Urothelium cell line (cell line): ENCODE measurements at regions not wholly inside any gene's neighbourhood (a gene's known extent, or its start where the extent isn't known, plus 50 kb on each side); places are given as distances from the start of the nearest gene placed in this dataset.
"Not testable (repeated sequence)": the region's sequence is repeated elsewhere in the genome, so short reads cannot be mapped to it uniquely, and the experiment has no call there.

Experiments
- DNase-seq: peaks from one replicate; pipeline ENCODE4 v3.0.0; 2011; ENCODE audit warnings: low spot score, mixed read lengths
- FAIRE-seq: peaks from 2 replicates; lab custom pipeline; 2011; peaks lifted over from hg19 to GRCh38; lab: Jason Lieb, UNC

- DNase-seq (no peak), FAIRE-seq (no peak)
Measured at GRCh38 chr2:198653311-198653710, 804.4 kb downstream of the SATB2 start.

GRCh38 chr2:198652461-198652860 lies 805.3 kb downstream of the SATB2 start:
- no peak for FAIRE-seq

GRCh38 chr2:198645816-198646215 lies 811.9 kb downstream of the SATB2 start:
- FAIRE-seq (no peak), DNase-seq (no peak)

More at GRCh38 chr2:198652461-198652860, 805.3 kb downstream of the SATB2 start:
- DNase-seq, result no peak

GRCh38 chr2:198641161-198641560 lies 816.6 kb downstream of the SATB2 start:
- FAIRE-seq (no peak), DNase-seq (no peak)

GRCh38 chr2:198640463-198640862 lies 817.3 kb downstream of the SATB2 start:
- DNase-seq, result no peak
- no peak for FAIRE-seq

- FAIRE-seq, result no peak
Measured at GRCh38 chr2:198639580-198639979, 818.2 kb downstream of the SATB2 start.

GRCh38 chr2:198638577-198638976 lies 819.2 kb downstream of the SATB2 start:
- DNase-seq, result no peak

More at GRCh38 chr2:198639580-198639979, 818.2 kb downstream of the SATB2 start:
- DNase-seq, result no peak

GRCh38 chr2:198630384-198630783 lies 826.0 kb downstream of the PLCL1 start:
- DNase-seq (no peak), FAIRE-seq (no peak)

More at GRCh38 chr2:198638577-198638976, 819.2 kb downstream of the SATB2 start:
- FAIRE-seq, result no peak

GRCh38 chr2:198628596-198628995 lies 824.2 kb downstream of the PLCL1 start:
- no peak for DNase-seq
- no peak for FAIRE-seq

GRCh38 chr2:198622986-198623730 lies 818.8 kb downstream of the PLCL1 start:
- DNase-seq (no peak), FAIRE-seq (no peak)

GRCh38 chr2:198615972-198616371 lies 811.6 kb downstream of the PLCL1 start:
- DNase-seq (no peak), FAIRE-seq (no peak)

GRCh38 chr2:198611201-198611600 lies 806.8 kb downstream of the PLCL1 start:
- no peak for FAIRE-seq
- no peak for DNase-seq

GRCh38 chr2:198604599-198604998 lies 800.2 kb downstream of the PLCL1 start:
- no peak for DNase-seq
- FAIRE-seq, result no peak

GRCh38 chr2:198602986-198603385 lies 798.6 kb downstream of the PLCL1 start:
- DNase-seq, FAIRE-seq: not testable (repeated sequence)

- no peak for FAIRE-seq
- no peak for DNase-seq
Measured at GRCh38 chr2:198597648-198598047, 793.3 kb downstream of the PLCL1 start.

GRCh38 chr2:198596985-198597384 lies 792.6 kb downstream of the PLCL1 start:
- DNase-seq, result no peak
- no peak for FAIRE-seq

GRCh38 chr2:198595721-198596120 lies 791.3 kb downstream of the PLCL1 start:
- no peak for FAIRE-seq
- no peak for DNase-seq

- FAIRE-seq, result no peak
- DNase-seq, result no peak
Measured at GRCh38 chr2:198591586-198591985, 787.2 kb downstream of the PLCL1 start.

GRCh38 chr2:198587741-198588140 lies 783.3 kb downstream of the PLCL1 start:
- FAIRE-seq (no peak), DNase-seq (no peak)

- FAIRE-seq (no peak), DNase-seq (no peak)
Measured at GRCh38 chr2:198587240-198587639, 782.8 kb downstream of the PLCL1 start.

GRCh38 chr2:198571393-198571792 lies 767.0 kb downstream of the PLCL1 start:
- FAIRE-seq (no peak), DNase-seq (no peak)

- no peak for DNase-seq
- FAIRE-seq, result no peak
Measured at GRCh38 chr2:198558176-198558575, 753.8 kb downstream of the PLCL1 start.

GRCh38 chr2:198546122-198546521 lies 741.7 kb downstream of the PLCL1 start:
- no peak for FAIRE-seq
- no peak for DNase-seq
